ENCODE measurements at regions not wholly inside any gene's neighbourhood (a gene's known extent, or its start where the extent isn't known, plus 50 kb on each side); places are given as distances from the start of the nearest gene placed in this dataset.

- no peaks in the 10 kb centered on the region; a peak in 1 of 22 replicates for H3K36me3 ChIP-seq
- H3K4me1 ChIP-seq = no peaks in the 10 kb centered on the region
- H3K4me3 ChIP-seq = no peak overlapping the region
- no peak overlapping the region for H3K9ac ChIP-seq
- H3K27ac ChIP-seq = no peak overlapping the region
- H3K4me2 ChIP-seq = no peak overlapping the region
- no peaks in the 10 kb centered on the region for H4K20me1 ChIP-seq
- TF ChIP-seq Cebpa-rat (IDR thresholded peaks at IDR 0.05) = no peak
- H3K9me3 ChIP-seq (replicated peaks in 1 of 11) = peaks cover 15 to 27% (median 24%) of the 10 kb centered on the region in 11 experiments
- H3K27me3 ChIP-seq = no peaks in the 10 kb centered on the region
Measured at GRCh38 chr4:187789078-187789477, 206.5 kb upstream of the ZFP42 start.

- Histone ChIP-seq H3K27ac (no peak overlapping the region), H3K4me3 (no peak overlapping the region), H3K9ac (no peak overlapping the region), H3K4me2 (no peak overlapping the region), H3K4me1 (no peaks in the 10 kb centered on the region), H3K27me3 (no peaks in the 10 kb centered on the region), H3K36me3 (no peaks in the 10 kb centered on the region), H3K9me3 (replicated peaks in 1 of 11) (peaks cover 4 to 25% (median 20%) of the 10 kb centered on the region in 11 experiments; a peak in 18 of 22 replicates), H4K20me1 (no peaks in the 10 kb centered on the region)
- no peak for TF ChIP-seq Cebpa-rat (IDR thresholded peaks at IDR 0.05)
Measured at GRCh38 chr4:187795737-187796136, 199.8 kb upstream of the ZFP42 start.

DNA sequence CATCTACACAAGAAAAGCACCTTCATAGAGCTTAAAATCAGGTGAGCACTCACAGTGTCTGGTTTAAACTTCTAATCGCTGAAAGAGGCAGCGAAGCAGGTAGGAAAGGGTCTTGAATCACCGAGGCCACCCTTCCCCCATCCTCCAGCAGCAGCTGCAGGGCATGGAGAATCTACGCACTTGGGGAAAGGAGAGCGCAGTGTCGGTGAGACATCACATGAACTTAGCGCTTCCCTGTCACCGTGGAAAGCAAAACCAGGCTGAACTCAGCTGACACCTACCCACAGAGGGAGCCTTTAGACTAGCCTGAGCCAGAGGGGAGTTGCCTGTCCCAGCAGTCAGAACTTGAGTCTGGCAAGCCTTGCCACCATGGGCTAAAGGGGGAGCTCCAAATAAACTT lies 197.2 kb upstream of the ZFP42 start:
- Histone ChIP-seq H3K4me1 (no peaks in the 10 kb centered on the region), H4K20me1 (no peaks in the 10 kb centered on the region), H3K9me3 (replicated peaks in 1 of 11) (peaks cover 5 to 28% (median 20%) of the 10 kb centered on the region in 11 experiments; a peak in 18 of 22 replicates), H3K4me3 (no peak overlapping the region), H3K27ac (no peak overlapping the region), H3K36me3 (no peaks in the 10 kb centered on the region), H3K9ac (no peak overlapping the region), H3K27me3 (no peaks in the 10 kb centered on the region), H3K4me2 (no peak overlapping the region)
- TF ChIP-seq Cebpa-rat (IDR thresholded peaks at IDR 0.05) = no peak

- no peak overlapping the region for H3K27ac ChIP-seq
- no peaks in the 10 kb centered on the region for H3K36me3 ChIP-seq
- H3K9me3 ChIP-seq (replicated peaks in 1 of 11) = peaks cover 5 to 29% (median 21%) of the 10 kb centered on the region in 11 experiments; a peak in 18 of 22 replicates
- H4K20me1 ChIP-seq = no peaks in the 10 kb centered on the region
- TF ChIP-seq Cebpa-rat (IDR thresholded peaks at IDR 0.05) = no peak
- no peak overlapping the region for H3K4me2 ChIP-seq
- H3K4me1 ChIP-seq = no peaks in the 10 kb centered on the region
- no peak overlapping the region for H3K4me3 ChIP-seq
- H3K27me3 ChIP-seq = no peaks in the 10 kb centered on the region
- H3K9ac ChIP-seq = no peak overlapping the region
Measured at GRCh38 chr4:187799735-187800134, 195.8 kb upstream of the ZFP42 start.

DNA sequence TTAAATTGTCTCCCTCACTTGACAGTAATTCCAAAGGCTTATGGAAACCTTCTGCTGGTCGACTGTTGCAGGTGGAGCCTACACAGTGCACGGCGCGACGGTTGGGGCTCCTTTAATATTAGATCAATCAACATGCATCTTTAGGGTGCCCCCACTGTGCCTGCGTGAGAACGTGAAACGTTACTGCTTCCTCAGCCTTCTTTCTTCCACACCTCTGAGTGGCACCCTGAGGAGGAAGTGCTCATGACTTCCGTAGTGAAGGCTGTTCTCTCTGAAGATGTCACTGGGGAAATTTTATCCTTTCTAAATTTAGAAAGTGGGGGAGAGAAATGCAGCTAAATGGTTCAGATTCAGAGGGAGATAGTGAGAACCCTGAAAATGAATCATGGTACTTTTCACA lies 184.0 kb upstream of the ZFP42 start:
- Histone ChIP-seq H3K27me3 (no peaks in the 10 kb centered on the region), H3K36me3 (no peaks in the 10 kb centered on the region), H3K9ac (no peak overlapping the region), H3K4me1 (peaks cover 7 to 16% (median 10%) of the 10 kb centered on the region in 10 experiments; a peak in 17 of 20 replicates), H3K4me2 (peak overlapping the region; percentile 0 to 65 (median 37); a peak in 19 of 22 replicates), H3K9me3 (replicated peaks in 1 of 11) (no peaks in the 10 kb centered on the region; a peak in 2 of 22 replicates), H4K20me1 (no peaks in the 10 kb centered on the region), H3K4me3 (no peak overlapping the region), H3K27ac (no peak overlapping the region)
- no peak for TF ChIP-seq Cebpa-rat (IDR thresholded peaks at IDR 0.05)

DNA sequence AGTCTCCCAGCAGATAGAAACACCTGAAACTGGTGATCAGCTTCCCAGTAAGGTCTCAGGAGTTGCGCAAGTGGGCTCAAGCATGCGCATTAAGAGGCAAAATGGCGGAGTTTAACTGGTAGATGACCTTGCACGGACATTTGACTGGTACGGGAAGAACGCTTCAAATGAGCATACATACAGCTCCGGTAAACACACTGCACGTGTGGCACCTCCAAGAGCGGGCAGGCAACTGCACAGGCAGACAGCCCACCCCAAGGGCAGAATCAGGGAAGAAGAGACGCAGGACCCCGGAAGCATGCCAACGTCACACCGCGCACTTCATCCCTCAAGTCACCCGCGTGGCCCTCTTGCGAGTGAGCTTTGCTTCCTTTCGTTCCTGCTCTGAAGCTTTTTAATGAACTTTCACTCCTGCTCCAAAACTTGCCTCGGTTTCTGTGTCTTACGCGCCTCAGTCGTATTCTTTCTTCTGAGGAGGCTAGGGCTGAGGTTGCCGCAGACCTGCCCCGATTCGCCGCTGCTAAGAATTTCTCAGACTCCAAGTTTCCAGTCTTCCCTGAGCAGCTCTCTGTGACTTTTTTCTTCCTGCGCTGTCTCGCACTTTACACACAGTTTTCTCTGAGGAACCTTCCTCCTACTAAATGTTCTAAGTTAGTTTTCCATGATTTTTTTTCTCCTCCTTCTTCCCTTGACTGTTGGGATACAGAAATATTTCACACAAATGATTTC lies 180.7 kb upstream of the ZFP42 start:
- Histone ChIP-seq H3K36me3 (no peaks in the 10 kb centered on the region), H3K27ac (no peak overlapping the region), H3K27me3 (no peaks in the 10 kb centered on the region), H3K4me2 (no peak overlapping the region), H3K9ac (no peak overlapping the region), H3K4me1 (peaks cover 7 to 16% (median 10%) of the 10 kb centered on the region in 10 experiments; a peak in 17 of 20 replicates), H3K9me3 (replicated peaks in 1 of 11) (no peaks in the 10 kb centered on the region; a peak in 2 of 22 replicates), H4K20me1 (no peaks in the 10 kb centered on the region), H3K4me3 (no peak overlapping the region)
- peak in 1 of 11 experiments; percentile 39; a peak in 1 of 22 replicates for TF ChIP-seq Cebpa-rat (IDR thresholded peaks at IDR 0.05)

- Histone ChIP-seq H3K27ac (no peak overlapping the region), H3K4me3 (no peak overlapping the region), H3K9ac (no peak overlapping the region), H3K36me3 (no peaks in the 10 kb centered on the region), H3K27me3 (no peaks in the 10 kb centered on the region), H4K20me1 (no peaks in the 10 kb centered on the region), H3K9me3 (replicated peaks in 1 of 11) (no peaks in the 10 kb centered on the region), H3K4me2 (no peak overlapping the region), H3K4me1 (no peaks in the 10 kb centered on the region)
- TF ChIP-seq Cebpa-rat (IDR thresholded peaks at IDR 0.05) = no peak
Measured at GRCh38 chr4:187826725-187827124, 168.8 kb upstream of the ZFP42 start.

GRCh38 chr4:187827631-187828030 lies 167.9 kb upstream of the ZFP42 start:
- Histone ChIP-seq H3K36me3 (no peaks in the 10 kb centered on the region), H3K4me1 (no peaks in the 10 kb centered on the region), H3K27me3 (no peaks in the 10 kb centered on the region), H3K27ac (no peak overlapping the region), H4K20me1 (no peaks in the 10 kb centered on the region), H3K4me3 (no peak overlapping the region), H3K4me2 (no peak overlapping the region), H3K9ac (no peak overlapping the region), H3K9me3 (replicated peaks in 1 of 11) (peaks cover 0 to 5% (median 0%) of the 10 kb centered on the region in 11 experiments; a peak in 3 of 22 replicates)
- TF ChIP-seq Cebpa-rat (IDR thresholded peaks at IDR 0.05) = no peak

GRCh38 chr4:187839765-187840164 lies 155.8 kb upstream of the ZFP42 start:
- no peaks in the 10 kb centered on the region for H3K27me3 ChIP-seq
- H3K9ac ChIP-seq = no peak overlapping the region
- H3K9me3 ChIP-seq (replicated peaks in 1 of 11) = 0 out of 22 replicates have a peak, but pooled peaks cover 0 to 4% (median 0%) of the 10 kb centered on the region in 11 experiments
- no peak for TF ChIP-seq Cebpa-rat (IDR thresholded peaks at IDR 0.05)
- H3K4me3 ChIP-seq = no peak overlapping the region
- H3K36me3 ChIP-seq = no peaks in the 10 kb centered on the region
- no peaks in the 10 kb centered on the region for H4K20me1 ChIP-seq
- H3K27ac ChIP-seq = no peak overlapping the region
- H3K4me2 ChIP-seq = no peak overlapping the region
- no peaks in the 10 kb centered on the region for H3K4me1 ChIP-seq

DNA sequence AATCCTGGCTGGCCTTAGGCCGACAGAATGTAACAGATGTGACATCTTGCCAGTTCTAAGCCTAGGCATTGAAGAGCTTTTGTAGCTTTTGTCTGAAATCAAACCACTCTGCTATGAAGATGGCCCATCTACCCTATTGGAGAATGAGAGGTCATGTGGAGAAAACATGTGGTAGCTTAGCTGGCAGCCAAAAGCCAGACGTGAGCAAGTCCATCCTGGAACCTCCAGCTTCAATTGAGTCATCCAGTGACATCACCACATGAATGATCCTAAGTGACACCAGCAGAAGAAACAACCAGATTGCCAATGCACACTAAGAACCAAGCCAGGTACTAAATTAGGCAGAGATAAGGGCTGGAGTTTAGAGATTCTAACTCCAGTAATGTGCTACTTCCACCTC lies 154.8 kb upstream of the ZFP42 start:
- Histone ChIP-seq H3K9me3 (replicated peaks in 1 of 11) (0 out of 22 replicates have a peak, but pooled peaks cover 0 to 4% (median 0%) of the 10 kb centered on the region in 11 experiments), H3K36me3 (no peaks in the 10 kb centered on the region), H3K27me3 (no peaks in the 10 kb centered on the region), H3K4me3 (no peak overlapping the region), H3K4me1 (no peaks in the 10 kb centered on the region), H3K9ac (no peak overlapping the region), H4K20me1 (no peaks in the 10 kb centered on the region), H3K4me2 (no peak overlapping the region), H3K27ac (no peak overlapping the region)
- no peak for TF ChIP-seq Cebpa-rat (IDR thresholded peaks at IDR 0.05)

Data from BLaER1 treated with 17β-estradiol and CSF1 and Interleukin-3, amounts not matched to agents 10 nM and 100 nM (cell line).